Gastroesophageal sphincter (tissue), 3 donors: ENCODE measurements at regions not wholly inside any gene's neighbourhood (a gene's known extent, or its start where the extent isn't known, plus 50 kb on each side); places are given as distances from the start of the nearest gene placed in this dataset.

Experiments used
- CTCF ChIP-seq, 4 experiments: fragments of 200-600 bp in 2 of 4; fragments of 450-650 bp in 2 of 4; sonication (generic) in 1 of 4; IDR thresholded peaks; one replicate each; pipeline ENCODE4 v1.5.1; 2017 to 2019; ENCODE audit warnings: antibody characterized with exemption in 4 of 4, mild to moderate bottlenecking in 2 of 4, moderate library complexity in 2 of 4
- POLR2A ChIP-seq, 2 donors: fragments of 450-650 bp; IDR thresholded peaks; one replicate each; pipeline ENCODE4 v1.6.1; 2017; ENCODE audit warnings: antibody characterized with exemption in 2 of 2, mild to moderate bottlenecking in 2 of 2, moderate library complexity in 1 of 2
- POLR2AphosphoS5 ChIP-seq: sonication (generic); formaldehyde crosslinking; IDR thresholded peaks from one replicate; pipeline ENCODE4 v1.6.1; 2017; ENCODE audit warnings: antibody characterized with exemption

- TF ChIP-seq CTCF (IDR thresholded peaks at IDR 0.05) (no peak), POLR2A (IDR thresholded peaks at IDR 0.05) (no peak), POLR2AphosphoS5 (no peak)
Observed at GRCh38 chr2:123747326-123747725, 277.8 kb upstream of the CNTNAP5 start.
